GM12864 (cell line): ENCODE measurements at regions not wholly inside any gene's neighbourhood (a gene's known extent, or its start where the extent isn't known, plus 50 kb on each side); places are given as distances from the start of the nearest gene placed in this dataset.

Source experiments
- DNase-seq: peaks from one replicate; pipeline ENCODE4 v3.0.0-alpha.2; 2011; ENCODE audit warnings: low read depth
- H3K4me3 ChIP-seq: 2 replicates; pipeline ENCODE4 v1.5.1; 2011; ENCODE audit warnings: mild to moderate bottlenecking, low read depth, low read length, control low read depth
- TF ChIP-seq, protein P1 (sequence below): IDR thresholded peaks from 2 replicates; pipeline ENCODE4 v1.5.1; 2011; ENCODE audit warnings: low read depth, mild to moderate bottlenecking, moderate library complexity, low read length, control low read depth, inconsistent platforms; ENCODE audit errors: missing control alignments

DNA sequence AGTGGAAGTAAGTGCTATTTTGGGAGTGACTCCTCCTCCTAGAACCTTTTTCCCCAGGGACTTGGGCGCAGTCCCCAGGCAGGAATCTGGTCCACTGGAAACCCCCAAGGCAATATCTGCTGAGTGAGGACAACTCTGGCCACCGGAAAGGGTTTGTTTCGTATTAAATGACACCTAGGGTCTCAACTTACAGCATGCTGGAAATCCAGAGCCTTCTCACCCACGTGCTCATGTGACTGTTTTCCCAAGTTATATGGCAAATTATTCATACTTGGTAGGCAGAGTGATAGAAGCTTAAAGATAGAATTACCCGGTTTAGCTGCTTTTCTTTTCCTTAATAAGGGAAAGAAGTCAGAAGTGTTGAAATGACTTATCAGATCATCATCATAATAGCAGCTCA lies 436.9 kb upstream of the SPRED2 start:
- DNase-seq = no peak
- H3K4me3 ChIP-seq = no peak overlapping the region
- TF ChIP-seq, protein P1, sequence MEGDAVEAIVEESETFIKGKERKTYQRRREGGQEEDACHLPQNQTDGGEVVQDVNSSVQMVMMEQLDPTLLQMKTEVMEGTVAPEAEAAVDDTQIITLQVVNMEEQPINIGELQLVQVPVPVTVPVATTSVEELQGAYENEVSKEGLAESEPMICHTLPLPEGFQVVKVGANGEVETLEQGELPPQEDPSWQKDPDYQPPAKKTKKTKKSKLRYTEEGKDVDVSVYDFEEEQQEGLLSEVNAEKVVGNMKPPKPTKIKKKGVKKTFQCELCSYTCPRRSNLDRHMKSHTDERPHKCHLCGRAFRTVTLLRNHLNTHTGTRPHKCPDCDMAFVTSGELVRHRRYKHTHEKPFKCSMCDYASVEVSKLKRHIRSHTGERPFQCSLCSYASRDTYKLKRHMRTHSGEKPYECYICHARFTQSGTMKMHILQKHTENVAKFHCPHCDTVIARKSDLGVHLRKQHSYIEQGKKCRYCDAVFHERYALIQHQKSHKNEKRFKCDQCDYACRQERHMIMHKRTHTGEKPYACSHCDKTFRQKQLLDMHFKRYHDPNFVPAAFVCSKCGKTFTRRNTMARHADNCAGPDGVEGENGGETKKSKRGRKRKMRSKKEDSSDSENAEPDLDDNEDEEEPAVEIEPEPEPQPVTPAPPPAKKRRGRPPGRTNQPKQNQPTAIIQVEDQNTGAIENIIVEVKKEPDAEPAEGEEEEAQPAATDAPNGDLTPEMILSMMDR = no peak

DNA sequence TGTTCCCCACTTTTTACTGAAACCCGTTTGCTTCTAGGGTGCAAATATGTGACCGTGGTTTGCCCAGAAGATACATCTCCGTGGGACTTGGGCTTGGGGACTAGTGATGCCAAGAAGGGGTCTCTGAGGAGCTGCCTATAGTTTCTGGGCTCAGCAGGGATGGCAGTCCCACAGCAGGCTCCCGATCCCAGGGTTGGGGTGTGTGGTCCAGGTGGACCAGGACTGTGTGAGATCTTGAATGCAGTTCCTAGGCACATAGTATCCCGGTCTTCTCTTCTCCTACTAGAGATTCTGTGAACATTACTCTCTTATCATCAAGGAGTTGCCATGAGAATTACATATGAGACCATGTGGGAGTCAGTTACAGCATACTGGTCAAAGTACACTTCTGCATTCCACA lies 435.8 kb upstream of the SPRED2 start:
- no peak overlapping the region for H3K4me3 ChIP-seq
- TF ChIP-seq, protein P1 = no peak
- DNase-seq = no peak

- no peak overlapping the region for H3K4me3 ChIP-seq
- DNase-seq = no peak
- TF ChIP-seq, protein P1 = no peak
Observed at GRCh38 chr2:65867446-65867845, 435.0 kb upstream of the SPRED2 start.

GRCh38 chr2:65866148-65866547 lies 433.7 kb upstream of the SPRED2 start:
- no peak overlapping the region for H3K4me3 ChIP-seq
- DNase-seq = no peak
- TF ChIP-seq, protein P1 = no peak

DNA sequence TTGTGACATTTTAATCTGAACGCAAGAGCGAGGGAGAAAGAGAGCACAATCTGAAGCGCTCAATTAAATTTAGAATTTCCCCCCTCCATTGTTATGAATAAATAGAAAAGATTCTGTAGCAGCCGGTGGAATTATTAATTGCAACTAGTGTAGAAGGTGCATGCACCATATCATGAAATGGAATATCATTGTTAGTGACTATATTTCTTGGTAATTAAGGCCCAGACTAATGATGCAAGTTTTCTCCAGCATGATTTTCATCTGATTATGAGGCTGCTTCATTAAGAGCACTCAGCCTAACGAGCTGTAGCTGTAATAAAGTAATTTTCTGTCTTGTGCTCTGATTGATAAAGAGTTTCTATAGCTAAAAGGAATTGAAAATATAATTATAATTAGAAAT lies 432.2 kb upstream of the SPRED2 start:
- no peak for DNase-seq
- TF ChIP-seq, protein P1 = no peak
- no peak overlapping the region for H3K4me3 ChIP-seq

- DNase-seq = no peak
- no peak overlapping the region for H3K4me3 ChIP-seq
- TF ChIP-seq, protein P1 = no peak
Observed at GRCh38 chr2:65863713-65864112, 431.3 kb upstream of the SPRED2 start.

GRCh38 chr2:65856928-65857327 lies 424.5 kb upstream of the SPRED2 start:
- TF ChIP-seq, protein P1 = no peak
- H3K4me3 ChIP-seq = no peak overlapping the region
- no peak for DNase-seq
